Hippocampal formation (tissue), 2 donors: ENCODE measurements at regions not wholly inside any gene's neighbourhood (a gene's known extent, or its start where the extent isn't known, plus 50 kb on each side); places are given as distances from the start of the nearest gene placed in this dataset.

Experiments
- DNase-seq, 2 donors: peaks; one replicate each; lab custom pipeline; 2025; lab: John Stamatoyannopoulos, UW

DNA sequence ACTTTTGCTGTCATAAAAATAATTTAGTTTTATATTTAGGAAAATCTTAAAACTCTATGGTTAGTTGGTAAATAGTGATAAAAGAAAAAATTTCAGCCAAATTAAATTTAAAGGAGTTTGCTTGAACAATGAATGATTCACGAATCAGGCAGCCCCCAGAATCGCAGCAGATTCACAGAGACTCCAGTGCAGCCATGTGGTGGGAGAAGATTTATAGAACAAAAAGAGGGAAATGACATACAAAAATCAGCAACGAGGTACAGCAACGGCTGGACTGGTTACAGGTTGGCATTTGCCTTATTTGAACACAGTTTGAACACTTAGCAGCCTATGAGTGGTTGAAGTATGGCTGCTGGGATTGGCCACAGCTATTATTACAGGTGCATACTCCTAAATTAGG lies 96.4 kb upstream of the MYCBP2 start:
- DNase-seq, result no peak

DNA sequence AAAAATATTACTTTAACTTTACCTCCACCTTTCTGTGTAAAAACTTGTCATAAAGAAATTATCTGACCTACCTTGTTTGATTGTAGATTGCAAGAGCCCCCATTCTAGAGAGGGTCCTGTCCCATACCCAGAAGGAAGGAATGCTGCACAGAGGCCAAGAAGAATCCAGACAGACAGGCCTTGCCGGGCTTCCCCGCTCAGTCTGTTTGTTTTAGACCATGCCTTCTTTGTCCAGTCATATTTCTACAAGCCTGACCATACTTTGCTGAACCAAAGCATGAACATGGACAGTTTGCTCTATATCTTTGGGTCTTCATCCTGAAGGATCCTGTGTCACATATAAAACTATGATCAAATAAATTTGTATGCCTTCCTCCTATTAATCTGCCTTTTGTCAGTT lies 95.8 kb upstream of the MYCBP2 start:
- no peak for DNase-seq

DNA sequence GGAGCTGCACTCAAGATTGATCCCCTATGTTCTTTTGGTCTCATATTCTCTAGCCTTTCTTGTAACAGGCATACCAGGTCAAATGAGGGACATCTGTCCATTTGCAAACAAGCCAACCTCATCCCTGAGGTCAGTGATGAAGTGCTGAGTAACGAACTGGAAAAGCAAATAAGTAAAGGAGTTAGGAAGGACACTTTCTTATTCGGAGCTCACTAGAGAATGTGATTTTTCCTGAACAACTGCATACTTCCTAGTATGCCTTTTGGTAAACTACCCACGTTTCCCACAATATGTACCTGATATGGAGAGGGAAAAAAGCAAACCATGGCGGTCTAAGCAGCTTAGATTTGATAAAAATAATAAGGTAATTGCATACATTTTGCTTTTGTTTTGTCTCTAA lies 91.0 kb upstream of the MYCBP2 start:
- no peak for DNase-seq

DNA sequence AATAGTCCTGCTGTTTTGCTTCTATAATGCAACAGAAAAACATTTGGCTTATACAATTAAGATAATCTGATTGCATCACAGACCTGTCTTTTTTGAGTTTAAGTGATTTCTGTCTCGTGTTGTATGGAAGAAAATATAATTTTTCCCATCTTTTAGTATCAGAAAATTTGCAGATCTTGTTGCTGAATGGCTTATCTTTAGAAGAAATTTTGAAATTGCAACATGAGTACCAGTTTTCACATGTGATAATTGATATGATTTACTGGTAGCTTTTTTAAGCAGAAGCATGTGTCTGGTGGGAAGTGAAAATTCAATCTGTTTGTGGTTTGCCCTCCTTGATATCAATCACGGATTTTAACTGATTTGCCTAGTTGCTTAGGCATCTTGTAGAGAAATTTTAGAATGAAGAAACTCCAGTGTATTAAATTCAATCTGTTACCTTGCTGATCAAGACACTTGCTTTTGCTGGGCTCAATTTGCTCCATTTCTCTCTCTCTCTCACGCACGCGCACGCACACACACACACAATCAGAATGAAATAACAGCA lies 89.8 kb upstream of the MYCBP2 start:
- no peak for DNase-seq

DNA sequence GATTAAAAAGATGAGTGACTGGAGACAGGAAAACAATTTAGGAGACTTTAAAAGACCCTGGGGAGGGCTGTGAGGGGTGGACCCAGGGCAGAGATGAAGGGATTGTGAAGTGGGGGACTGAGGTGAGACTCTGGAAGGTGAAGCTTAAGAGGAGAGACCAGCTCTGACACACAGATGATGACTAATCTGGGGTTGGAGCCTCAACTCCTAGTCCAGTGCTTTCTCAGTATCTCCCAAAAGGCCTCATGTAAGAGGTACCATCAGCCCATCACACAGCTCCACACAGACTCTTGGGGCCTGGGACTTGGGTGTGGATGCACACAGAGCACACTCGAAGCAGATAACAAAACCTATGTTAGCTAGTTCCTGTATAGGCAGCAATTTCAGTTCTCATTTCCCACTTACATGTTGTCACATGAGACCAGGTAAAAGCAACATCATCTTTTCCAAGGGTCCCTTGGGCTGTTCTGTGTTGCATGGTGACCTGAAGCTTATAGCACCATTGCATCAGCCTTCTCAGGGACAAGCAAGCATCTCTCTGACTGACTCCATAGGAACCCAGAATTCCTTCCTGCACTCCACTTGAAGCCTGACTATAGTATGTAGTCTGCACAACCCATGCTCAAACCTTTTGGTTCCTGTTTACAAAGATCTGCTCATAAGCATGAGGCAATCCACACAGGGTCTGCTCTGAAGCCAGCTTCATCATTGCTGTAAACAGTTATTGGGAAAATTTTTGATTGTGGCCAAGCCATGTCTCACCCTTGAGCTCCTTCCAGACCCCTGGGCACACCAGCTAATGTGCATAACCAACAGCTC lies 88.6 kb upstream of the MYCBP2 start:
- DNase-seq, result no peak

DNA sequence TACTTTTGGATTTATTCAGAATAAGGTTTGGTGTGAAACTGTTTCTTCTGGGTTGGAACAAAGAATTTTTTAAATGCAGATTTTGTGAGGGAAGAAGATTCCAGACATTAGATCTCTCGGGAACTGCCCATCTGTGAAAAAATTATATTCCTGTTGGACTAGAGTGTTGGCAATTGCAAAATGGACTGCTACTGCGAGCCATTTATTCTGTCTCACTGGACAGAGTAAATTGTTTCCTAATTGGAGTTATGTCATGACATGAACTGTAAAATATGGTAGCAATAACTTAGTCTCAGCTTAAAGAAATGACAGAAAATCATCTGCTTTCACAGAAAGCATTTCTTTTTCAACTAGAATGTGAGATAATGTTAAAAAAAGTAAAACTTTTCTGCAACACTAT lies 86.0 kb upstream of the MYCBP2 start:
- no peak for DNase-seq

DNA sequence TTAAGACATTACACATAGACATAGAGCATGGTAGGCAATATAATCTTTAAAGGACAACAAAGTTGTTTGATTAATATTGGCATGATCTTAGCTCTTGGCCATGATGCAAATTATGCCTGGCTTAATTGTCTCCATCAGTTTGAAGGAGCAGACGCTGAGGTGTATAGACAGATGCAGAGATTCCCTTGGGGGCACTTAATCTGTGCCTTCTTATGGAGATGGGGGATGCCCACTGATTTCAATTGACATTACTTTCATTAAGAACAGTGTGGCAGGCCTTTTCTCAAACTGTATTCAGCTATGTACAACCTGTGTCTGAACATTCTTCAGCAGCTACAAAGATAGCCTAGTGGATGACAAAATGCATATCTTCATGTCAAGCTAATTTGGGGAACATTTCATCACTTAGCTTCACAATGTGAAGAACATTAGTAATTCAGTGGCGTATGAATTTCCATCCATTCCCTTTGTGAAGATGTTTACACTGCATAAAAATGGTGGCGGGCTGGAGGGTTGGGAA lies 85.3 kb upstream of the MYCBP2 start:
- DNase-seq, result no peak

DNA sequence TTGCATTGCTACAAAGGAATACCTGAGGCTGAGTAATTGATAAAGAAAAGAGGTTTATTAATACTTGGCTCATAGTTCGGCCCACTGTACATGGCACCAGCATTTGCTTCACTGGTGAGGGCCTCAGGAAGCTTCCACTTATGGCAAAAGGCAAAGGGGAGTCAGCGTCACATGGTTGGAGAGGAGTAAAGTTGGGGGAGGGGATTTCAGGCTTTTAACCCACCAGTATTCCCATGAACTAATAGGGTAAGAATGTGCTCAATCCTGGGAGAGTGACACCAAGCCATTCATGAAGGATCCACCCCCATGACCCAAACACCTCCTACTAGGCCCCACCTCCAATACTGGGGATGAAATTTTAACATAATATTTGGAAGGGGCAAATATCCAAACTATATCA lies 82.5 kb upstream of the MYCBP2 start:
- DNase-seq, result no peak

DNA sequence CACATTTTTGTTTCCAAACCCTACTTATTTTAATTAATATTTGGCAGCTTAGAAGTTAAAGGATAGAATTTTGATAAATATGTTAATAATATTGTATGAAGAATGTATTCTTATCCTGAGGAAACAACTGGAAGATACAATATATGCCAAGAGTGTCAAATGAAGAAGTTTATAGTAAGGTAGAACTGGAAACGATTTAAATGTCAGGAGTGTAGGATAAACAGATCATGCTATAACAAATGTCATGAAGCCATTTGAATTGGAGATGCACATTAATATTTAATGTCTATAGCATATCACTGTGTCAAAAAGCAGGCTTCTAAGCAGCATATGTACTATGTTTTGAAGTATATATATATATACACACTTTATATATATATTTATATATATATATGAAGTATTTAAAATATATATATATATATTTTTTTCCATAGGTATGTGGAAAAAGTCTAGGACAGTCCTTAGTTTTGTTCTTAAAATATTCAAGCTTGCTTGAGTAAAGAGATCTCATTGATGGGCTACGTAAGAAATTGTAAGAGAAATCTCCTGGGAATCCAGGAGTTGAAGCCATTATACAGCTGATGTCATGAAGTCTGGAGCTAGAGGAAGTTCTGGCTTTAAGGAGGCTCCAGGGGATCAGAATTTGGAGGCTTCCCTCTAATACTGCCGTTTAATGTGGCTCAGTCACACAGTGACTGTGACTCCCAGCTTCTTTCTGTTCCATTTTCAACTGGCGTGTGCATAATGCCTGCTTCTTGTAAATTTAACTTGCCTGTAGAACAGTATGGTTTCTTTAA lies 79.9 kb upstream of the MYCBP2 start:
- no peak for DNase-seq

DNA sequence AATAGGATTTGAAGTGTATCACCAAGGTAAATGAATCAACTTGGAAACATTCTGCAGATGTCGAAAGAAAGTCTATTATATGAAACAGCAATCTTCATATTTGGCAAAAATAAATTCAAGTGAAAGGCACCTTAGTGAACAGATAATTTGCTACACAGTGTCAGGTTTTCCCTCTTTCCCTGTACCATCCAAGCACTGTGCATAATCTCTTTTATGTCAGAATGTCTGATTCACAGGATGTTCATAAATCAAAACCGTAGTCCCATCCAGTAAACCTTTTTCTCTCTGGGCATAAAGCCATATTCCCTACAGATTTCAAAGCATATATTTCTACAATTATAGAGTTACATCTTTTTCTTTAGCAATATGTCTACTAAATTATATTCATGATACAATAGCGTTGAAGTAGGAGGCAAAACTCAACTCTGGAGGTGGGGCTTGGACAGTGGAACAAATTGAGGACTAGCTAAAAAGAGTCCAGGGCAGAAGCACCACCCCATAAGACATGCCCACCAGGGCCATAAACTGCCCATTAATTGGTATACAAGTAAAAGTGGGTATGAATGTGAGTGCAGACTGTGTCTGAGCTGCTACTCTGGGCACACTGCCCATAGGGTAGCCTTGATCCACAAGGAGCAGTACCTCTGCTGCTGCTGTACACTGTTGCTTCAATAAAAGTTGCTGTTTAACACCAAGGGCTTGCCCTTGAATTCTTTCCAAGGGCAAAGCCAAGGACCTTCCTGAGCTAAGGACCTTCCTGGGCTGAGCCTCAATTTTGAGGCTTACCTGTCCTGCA lies 72.1 kb upstream of the MYCBP2 start:
- no peak for DNase-seq

DNA sequence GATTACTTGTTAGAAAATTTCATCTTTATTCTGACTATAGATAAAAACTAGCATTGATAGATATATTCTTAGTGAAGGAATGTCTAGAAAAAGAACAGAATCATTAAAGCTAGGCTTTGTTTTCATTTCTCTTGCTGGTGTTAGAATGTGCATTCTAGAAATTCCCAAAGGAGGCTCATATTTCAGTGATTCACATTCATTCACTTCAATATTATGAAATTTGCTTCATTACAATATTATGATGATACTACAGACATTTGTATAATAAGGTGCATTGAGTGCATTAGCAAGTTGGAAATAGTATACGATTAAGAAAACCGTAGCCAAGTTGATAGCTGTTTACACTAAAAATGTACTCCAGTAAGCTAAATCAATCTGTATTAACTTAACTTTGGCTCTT lies 70.7 kb upstream of the MYCBP2 start:
- no peak for DNase-seq

DNA sequence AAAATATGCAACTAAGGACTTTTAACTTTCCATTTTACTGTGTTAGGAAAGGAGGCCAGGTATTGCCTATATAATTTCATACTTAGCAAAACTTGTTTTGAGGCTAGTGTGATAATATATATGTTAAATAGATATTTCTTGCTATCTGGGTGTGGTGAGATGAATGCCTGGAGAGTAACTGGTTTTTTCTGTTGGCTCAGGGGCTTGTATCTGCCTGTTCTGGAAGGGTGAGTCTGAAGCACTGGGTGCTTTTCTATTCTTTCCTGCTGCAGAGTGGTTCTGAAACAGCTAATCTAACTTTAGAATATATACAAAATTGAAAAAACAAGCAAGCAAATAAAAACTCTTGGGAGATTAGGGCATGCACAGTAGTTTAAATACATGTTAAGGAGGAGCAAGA lies 64.6 kb upstream of the MYCBP2 start:
- no peak for DNase-seq

DNA sequence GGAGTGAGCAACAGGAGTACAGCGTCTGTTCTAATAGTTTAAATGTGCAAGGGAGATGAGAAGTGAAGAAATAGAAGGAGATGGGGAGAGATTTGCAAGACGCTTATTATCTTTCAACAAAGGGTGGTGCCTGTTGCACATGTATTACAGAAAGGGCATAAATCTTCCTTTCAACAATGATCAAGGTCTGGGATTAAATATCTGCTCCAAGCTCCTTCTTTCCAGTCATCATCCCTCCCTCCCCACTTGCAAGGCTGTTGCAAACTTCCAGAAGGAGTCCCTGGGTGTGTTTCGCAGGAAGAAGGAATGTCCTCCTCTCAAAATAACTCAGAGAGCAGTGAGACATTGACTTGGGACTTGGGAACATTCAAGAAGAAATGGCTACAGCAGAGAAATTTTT lies 63.5 kb upstream of the MYCBP2 start:
- DNase-seq, result no peak

DNA sequence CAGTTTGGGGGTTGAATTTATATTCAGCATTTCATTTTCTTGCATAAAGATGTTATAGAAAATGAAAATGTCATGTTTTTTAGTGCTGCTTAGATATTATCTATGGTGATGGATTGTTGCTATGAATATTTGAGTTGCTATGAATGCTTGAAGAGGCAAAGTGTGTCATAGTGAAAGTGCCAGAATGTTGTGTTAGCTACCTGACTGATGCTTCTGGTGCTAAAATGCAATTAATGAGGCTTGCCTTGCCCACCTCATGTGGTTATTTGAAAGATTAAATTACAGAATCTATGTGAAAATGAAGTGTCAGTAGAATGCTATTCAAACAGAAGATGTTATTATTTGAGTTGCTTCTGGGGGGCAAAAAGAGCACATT lies 62.7 kb upstream of the MYCBP2 start:
- DNase-seq, result no peak

DNA sequence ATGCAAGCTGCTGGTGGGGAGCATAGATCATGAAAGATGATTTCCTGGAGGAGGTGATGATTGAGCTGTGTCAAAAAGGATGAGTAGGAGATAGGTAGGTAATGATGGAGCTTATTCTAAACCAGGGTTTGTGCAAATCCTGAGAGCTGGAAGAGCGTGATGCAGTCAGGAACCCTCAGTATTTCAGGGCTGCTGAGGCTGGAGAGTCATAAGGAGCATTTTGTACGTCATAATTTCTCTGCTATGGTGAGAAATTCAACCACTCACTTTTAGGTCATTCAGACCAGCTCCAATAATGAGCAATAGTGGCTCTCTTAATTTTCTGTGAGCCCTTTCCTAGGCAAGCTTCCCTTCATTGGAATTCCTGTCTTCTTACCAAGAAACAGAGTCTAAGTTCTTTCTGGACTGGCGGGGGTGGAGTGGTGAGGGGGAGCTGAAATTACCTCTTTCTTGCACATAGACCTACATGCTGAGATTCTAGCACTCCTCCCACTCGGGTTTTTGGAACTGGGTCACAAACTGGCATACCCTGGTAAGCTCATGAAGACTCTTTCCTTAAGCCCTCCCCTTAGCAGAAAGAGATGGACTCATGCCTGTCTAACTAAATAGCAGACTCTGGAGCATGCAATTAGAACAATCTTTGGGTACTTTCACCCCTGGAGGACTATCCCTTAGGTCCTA lies 62.2 kb upstream of the MYCBP2 start:
- no peak for DNase-seq

DNA sequence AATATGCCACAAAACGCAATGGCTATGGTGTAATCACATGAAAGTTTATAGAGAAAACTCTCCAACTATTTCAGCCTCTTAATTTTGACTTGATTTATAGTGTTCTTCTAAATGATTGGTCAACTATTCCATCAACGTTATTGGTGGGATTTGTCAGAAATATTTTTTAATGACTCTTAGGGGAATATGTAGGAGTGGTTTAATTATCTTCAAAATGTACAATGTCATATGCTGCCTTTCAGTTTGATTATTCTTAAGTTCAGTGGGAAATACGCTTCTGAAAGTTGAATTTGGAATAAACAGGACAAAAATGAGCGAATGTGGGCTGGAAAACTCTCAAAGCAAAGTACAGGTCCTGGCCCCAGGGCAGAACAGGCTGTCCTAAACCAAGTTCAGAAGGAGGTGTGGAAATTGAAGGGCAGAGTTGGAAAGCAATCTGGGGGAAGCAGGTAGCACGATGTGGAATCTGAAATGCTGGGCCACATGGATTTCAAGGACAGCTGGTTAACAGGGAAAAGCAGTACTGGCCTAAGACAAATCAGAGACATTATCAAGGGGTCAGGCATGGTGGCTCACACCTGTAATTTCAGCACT lies 60.8 kb upstream of the MYCBP2 start:
- DNase-seq, result no peak

DNA sequence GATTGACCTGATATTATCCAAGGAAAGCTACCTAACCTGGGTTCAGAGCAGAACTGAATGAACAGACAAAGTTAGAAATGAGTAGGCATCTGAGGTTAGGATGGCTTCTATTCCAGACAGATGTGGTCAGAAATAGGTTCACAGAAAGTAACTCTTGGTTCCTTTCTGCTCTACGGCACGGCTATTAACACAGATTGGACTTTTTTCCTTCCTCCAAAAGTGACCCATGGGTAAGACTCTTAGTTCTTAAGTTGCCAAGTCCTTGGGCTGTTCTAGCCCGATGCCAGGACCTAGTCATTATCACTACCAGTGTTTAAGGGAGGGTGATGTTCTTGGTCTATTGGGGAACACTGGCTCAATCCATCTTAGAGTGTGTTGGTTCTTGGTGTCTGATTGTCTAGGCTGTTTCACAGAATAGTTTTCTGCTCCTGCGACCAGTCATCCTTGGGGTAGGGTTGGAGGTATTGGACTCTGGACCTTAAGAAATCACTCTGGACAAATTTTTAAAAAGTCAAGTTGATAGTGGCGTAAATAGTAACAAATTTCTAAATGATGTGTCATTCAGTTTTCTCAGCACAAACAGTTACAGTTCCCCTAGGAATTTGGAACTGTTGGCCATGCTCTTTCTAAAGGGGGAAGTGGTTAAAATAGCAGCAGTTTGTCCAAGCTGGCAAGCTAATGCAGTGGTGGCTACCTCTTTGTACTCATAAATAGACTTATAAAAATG lies 60.1 kb upstream of the MYCBP2 start:
- DNase-seq, result no peak

DNA sequence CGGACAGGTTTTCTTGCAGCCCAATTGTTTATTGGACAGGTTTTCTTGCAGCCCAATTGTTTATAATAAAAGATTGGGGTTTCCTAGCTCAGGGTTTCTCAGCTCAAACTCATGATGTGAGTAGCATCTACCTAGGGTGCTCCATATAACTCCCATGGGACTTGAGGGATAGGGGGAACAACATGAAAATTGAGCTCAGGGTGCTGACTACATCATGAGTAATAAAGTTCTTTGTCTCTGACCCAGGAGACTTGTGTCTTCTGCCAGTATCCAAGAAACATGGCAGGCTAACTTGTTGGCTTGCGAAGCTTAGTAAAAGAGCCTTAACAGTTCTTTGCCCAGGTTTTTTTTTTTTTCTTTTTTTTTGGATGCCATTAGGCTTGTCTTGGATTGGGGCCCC lies 59.2 kb upstream of the MYCBP2 start:
- no peak for DNase-seq

DNA sequence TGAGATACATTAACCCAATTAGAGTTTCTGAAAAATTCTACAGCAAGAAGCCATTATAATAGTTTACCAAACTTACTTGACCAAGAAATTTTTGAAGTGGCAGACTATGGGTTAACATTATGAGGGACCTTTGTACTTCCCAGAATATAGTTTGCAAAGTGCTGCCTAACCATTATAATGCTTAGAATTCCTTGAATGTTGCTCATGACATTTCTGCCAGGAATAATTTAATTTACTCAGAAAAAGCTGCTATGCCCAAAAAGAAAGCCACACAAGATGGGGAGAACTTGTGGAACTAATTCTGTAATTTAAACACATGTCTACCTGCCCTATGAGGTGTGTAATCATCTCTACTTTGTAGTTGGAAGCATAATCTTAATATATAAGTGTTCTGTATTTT lies 58.1 kb upstream of the MYCBP2 start:
- no peak for DNase-seq

DNA sequence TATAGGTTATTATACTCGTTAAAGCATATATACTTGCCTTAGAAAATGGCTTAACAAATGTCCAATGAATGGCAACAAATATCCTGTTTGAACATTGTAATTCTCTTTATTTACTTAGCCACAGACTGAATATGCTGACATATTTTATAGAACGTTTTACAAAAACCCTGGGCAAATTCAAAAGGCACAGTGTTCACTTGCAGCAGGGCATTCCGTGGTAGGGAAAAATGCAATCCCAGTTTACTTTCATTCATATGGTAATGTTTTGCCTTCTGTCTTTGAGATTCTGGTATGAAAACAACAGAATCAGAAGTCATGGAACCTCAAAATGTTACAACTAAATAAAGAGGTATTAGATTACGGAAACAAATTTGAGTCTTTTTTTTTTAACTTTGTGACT lies 56.2 kb upstream of the MYCBP2 start:
- no peak for DNase-seq

DNA sequence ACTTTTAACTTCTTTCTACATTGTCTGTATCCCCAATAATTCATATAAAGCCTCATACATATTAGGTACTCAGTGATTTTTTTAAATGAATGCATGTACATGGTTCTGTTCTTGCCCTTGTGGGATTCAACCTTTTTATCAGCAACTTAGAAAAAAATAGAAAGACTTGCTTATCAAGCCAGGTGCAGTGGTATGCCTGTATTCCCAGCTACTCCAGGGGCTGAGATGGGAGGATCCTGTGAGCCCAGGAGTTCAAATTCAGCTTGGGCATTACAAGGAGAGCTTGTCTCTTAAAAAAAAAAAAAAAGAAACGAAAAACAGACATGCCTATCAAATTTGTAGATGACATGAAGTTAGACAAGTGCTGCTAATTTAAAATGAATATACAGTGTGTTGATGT lies 54.2 kb upstream of the MYCBP2 start:
- DNase-seq, result no peak
